ENCODE measurements at regions not wholly inside any gene's neighbourhood (a gene's known extent, or its start where the extent isn't known, plus 50 kb on each side); places are given as distances from the start of the nearest gene placed in this dataset.

GRCh38 chr2:151071906-151072305 lies 189.8 kb downstream of the RBM43 start:
- DNase-seq: no peak

GRCh38 chr2:151071382-151071781 lies 190.3 kb downstream of the RBM43 start:
- peak; percentile 55 for DNase-seq

GRCh38 chr2:151070253-151070652 lies 191.4 kb downstream of the RBM43 start:
- no peak for DNase-seq

GRCh38 chr2:151067658-151068369 lies 193.8 kb downstream of the RBM43 start:
- no peak for DNase-seq

- DNase-seq: peak; percentile 82
Measured at GRCh38 chr2:151063271-151063670, 198.4 kb downstream of the RBM43 start.

- DNase-seq: no peak
Measured at GRCh38 chr2:151060287-151060686, 201.4 kb downstream of the RBM43 start.

GRCh38 chr2:151056870-151057269 lies 204.8 kb downstream of the RBM43 start:
- DNase-seq: peak; percentile 59

GRCh38 chr2:151053661-151053990 lies 208.0 kb downstream of the RBM43 start:
- DNase-seq: no peak

- no peak for DNase-seq
Measured at GRCh38 chr2:151052850-151053660, 208.6 kb downstream of the RBM43 start.

- DNase-seq: peak; percentile 65
Measured at GRCh38 chr2:151051574-151052220, 210.0 kb downstream of the RBM43 start.

- peak; percentile 80 for DNase-seq
Measured at GRCh38 chr2:151049746-151050145, 211.9 kb downstream of the RBM43 start.

- DNase-seq: no peak
Measured at GRCh38 chr2:151048331-151049054, 213.2 kb downstream of the RBM43 start.

GRCh38 chr2:151043484-151043883 lies 218.2 kb downstream of the RBM43 start:
- peak; percentile 79 for DNase-seq

GRCh38 chr2:151042964-151043363 lies 218.7 kb downstream of the RBM43 start:
- DNase-seq: no peak

GRCh38 chr2:151040039-151040438 lies 221.6 kb downstream of the RBM43 start:
- DNase-seq: peak; percentile 31

GRCh38 chr2:151038516-151038915 lies 223.1 kb downstream of the RBM43 start:
- no peak for DNase-seq

- no peak for DNase-seq
Measured at GRCh38 chr2:151037434-151037833, 224.2 kb downstream of the RBM43 start.

- no peak for DNase-seq
Measured at GRCh38 chr2:151033271-151034248, 228.1 kb downstream of the RBM43 start.

GRCh38 chr2:151032741-151033191 lies 228.9 kb downstream of the RBM43 start:
- DNase-seq: peak; percentile 84

GRCh38 chr2:151030663-151031230 lies 230.9 kb downstream of the RBM43 start:
- DNase-seq: no peak

GRCh38 chr2:151029406-151030157 lies 232.1 kb downstream of the RBM43 start:
- DNase-seq: peak; percentile 84

All from fibroblast of skin of right biceps (primary cell).